Heart right ventricle (tissue), 16 donors: ENCODE measurements at regions not wholly inside any gene's neighbourhood (a gene's known extent, or its start where the extent isn't known, plus 50 kb on each side); places are given as distances from the start of the nearest gene placed in this dataset.

Experiments
- ATAC-seq, 8 donors: fragments of 200-7000 bp; cut with Tn5 transposase; one replicate each; pipeline ENCODE4 v1.9.1; 2020; ENCODE audit warnings: mild to moderate bottlenecking in 8 of 8, moderate library complexity in 8 of 8, moderate number of reproducible peaks in 1 of 8
- DNase-seq, 2 donors: peaks; one replicate each; pipeline ENCODE4 v3.0.0-alpha.2; 2020
- H3K27ac ChIP-seq, 10 donors: fragments of 200-600 bp; sonication (generic) in 2 of 10; one replicate each; pipeline versions ENCODE4 v1.5.0 to v1.8.0; 2020 to 2022; ENCODE audit warnings: mild to moderate bottlenecking in 3 of 10
- H3K27me3 ChIP-seq, 7 donors: fragments of 200-600 bp; one replicate each; pipeline ENCODE4 v1.8.0; 2021 to 2022; ENCODE audit warnings: mild to moderate bottlenecking in 2 of 7
- H3K36me3 ChIP-seq, 9 donors: fragments of 200-600 bp; sonication (generic) in 1 of 9; one replicate each; pipeline versions ENCODE4 v1.5.0 to v1.8.0; 2020 to 2022; ENCODE audit warnings: mild to moderate bottlenecking in 2 of 9
- H3K4me1 ChIP-seq, 9 donors: fragments of 200-600 bp; sonication (generic) in 1 of 9; one replicate each; pipeline versions ENCODE4 v1.5.0 to v1.8.0; 2020 to 2022; ENCODE audit warnings: mild to moderate bottlenecking in 4 of 9
- H3K4me3 ChIP-seq, 10 donors: fragments of 200-600 bp; sonication (generic) in 2 of 10; one replicate each; pipeline versions ENCODE4 v1.5.0 to v1.8.0; 2020 to 2022; ENCODE audit warnings: mild to moderate bottlenecking in 7 of 10, moderate library complexity in 2 of 10
- H3K9me3 ChIP-seq, 11 donors: fragments of 200-600 bp in 10 of 11; sonication (generic) in 2 of 11; one replicate each; pipeline versions ENCODE4 v1.5.0 to v1.8.0; 2013 to 2022; ENCODE audit warnings: mild to moderate bottlenecking in 2 of 11, control low read depth in 1 of 11, moderate library complexity in 1 of 11
- WGBS, 2 donors: extraction: QIAGEN DNeasy Blood & Tissue Kit; methylation state at CpG; one replicate each; pipeline ENCODE4 v1.1.7; 2013; ENCODE audit warnings: inconsistent platforms in 1 of 2; 5-methylcytosine and 5-hydroxymethylcytosine counted together
- intact Hi-C, 10 donors: fragments of 100-400 bp; cut with DNase I; formaldehyde crosslinking; loops; one replicate each; pipeline versions ENCODE4 v1.11.1 to v1.14.2; 2022
- TF ChIP-seq, protein P1 (sequence below), 9 donors: fragments of 200-600 bp; sonication (generic) in 2 of 9; IDR thresholded peaks; one replicate each; pipeline versions ENCODE4 v1.5.0 to v1.8.0; 2021 to 2022; ENCODE audit warnings: antibody characterized with exemption in 9 of 9, mild to moderate bottlenecking in 5 of 9, moderate library complexity in 1 of 9
- donor health status: Arrhythmogenic right ventricular cardiomyopathy.
- donor health status: ischemic (EF 13 %, LVEDD 7.1; RV severe dilation, severe dysfunction).
- donor health status: healthy with polysubstance abuse.
- donor health status: DM: no; HTN: yes; CAD: no.
- donor health status: DM: no; HTN: no; CAD: no.
- donor health status: ischemic (EF 25% LVEDD 6.9; RV normal size, moderate dysfunction).
- donor health status: ischemic (EF 25% LVEDD 5.7; RV mildly dilated, moderate dysfunction).
- donor health status: healthy.
- donor health status: DM: yes; HTN: yes; CAD: no.
- donor health status: Ischemic cardiomyopathy.
- donor health status: ischemic (EF 35%, LVEDD 5.7; RV mildly dilated, moderate dysfunction).
- donor health status: nonischemic (EF 11% LVEDD 7.7; RV severe dilation, severe dysfunction).
- donor health status: DM: yes; HTN: yes; CAD: no.
- donor health status: PGD.
- donor health status: ischemic (EF 29% LVEDD 5.4; RV normal size, mild dysfunction).
- donor health status: nonischemic (EF 23%, LVEDD 6.1; RV moderate dilation, normal function).

DNA sequence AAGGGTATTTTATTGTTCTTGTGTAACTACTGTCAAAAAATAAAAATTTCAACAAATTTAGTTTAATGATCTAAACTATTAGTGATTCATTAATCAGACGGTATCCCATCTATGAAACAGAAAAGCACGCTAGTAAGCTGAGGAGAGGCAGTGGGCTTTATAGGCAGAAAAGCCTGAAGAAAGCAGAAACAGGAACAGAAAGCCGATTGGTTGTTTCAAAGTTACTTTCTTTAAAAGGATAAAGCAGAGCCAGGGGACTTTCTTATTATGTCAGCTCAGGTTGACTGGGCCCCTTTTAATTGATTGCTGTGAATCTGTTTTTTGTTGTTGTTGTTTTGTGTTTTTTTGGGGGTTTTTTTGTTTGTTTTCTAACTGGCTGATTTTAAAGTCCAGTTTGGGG is 105.5 kb downstream of the TES start:
- TF ChIP-seq, protein P1, sequence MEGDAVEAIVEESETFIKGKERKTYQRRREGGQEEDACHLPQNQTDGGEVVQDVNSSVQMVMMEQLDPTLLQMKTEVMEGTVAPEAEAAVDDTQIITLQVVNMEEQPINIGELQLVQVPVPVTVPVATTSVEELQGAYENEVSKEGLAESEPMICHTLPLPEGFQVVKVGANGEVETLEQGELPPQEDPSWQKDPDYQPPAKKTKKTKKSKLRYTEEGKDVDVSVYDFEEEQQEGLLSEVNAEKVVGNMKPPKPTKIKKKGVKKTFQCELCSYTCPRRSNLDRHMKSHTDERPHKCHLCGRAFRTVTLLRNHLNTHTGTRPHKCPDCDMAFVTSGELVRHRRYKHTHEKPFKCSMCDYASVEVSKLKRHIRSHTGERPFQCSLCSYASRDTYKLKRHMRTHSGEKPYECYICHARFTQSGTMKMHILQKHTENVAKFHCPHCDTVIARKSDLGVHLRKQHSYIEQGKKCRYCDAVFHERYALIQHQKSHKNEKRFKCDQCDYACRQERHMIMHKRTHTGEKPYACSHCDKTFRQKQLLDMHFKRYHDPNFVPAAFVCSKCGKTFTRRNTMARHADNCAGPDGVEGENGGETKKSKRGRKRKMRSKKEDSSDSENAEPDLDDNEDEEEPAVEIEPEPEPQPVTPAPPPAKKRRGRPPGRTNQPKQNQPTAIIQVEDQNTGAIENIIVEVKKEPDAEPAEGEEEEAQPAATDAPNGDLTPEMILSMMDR (IDR thresholded peaks at IDR 0.05): no peak
- no peaks in the 10 kb centered on the region for H3K27me3 ChIP-seq
- peak overlapping the region in 8 of 10 donors; percentile 5 to 81 (median 64) for H3K27ac ChIP-seq
- peaks cover 0 to 30% (median 16%) of the 10 kb centered on the region in 9 donors for H3K4me1 ChIP-seq
- WGBS, 2 donors: 76 to 97% methylated on average over 3 of the region's 3 CpGs
- intact Hi-C loops: loop anchor here in 4 of 10 donors (5.0 kb wide), 4 partner anchors 34 to 171 kb away; no protein-coding TSS in a partner anchor
- ATAC-seq (no peak), DNase-seq (no peak)
- H3K9me3 ChIP-seq: peaks cover 0 to 5% (median 0%) of the 10 kb centered on the region in 11 donors
- no peaks in the 10 kb centered on the region for H3K36me3 ChIP-seq
- H3K4me3 ChIP-seq: no peak overlapping the region

DNA sequence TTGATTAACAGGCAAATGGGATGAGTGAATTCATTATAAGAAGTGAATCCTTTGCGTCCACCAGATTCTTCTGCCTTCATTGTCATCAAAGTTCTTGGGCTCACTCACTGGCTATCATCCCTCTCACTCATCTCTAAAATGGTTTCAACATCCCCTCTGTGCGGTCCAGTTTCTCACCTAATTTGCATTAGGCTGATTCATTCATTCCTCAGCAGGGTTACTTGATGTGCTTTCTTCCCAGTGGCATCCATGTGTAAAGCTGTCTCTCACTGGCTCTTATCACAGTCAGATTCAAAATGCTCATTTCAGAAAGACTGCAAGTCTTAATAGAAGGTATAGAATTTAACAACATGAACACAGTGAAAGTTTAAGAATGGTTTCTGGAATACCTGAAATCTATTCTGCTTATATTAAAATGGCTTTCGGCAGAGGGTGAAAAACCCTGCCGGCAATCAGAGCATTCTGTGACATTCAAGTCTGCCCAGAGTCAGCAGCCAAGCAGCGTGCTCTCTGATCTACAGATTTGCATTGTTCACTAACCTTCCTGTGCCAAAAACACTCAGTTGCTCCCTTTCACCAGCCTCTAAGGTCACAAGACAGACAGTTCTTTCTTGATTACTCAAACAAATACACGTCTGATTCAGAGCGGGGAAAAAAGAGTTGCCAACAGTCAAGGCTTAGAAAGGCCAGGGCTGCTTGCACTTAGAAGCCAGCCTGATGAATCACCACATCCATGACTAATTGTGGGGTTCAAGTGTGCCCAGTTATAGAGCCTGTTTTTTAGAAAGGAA is 106.7 kb downstream of the TES start:
- Histone ChIP-seq H3K36me3 (no peaks in the 10 kb centered on the region), H3K27me3 (no peaks in the 10 kb centered on the region), H3K27ac (peak overlapping the region; percentile 27 to 81 (median 68)), H3K4me3 (no peak overlapping the region), H3K4me1 (peaks cover 0 to 30% (median 16%) of the 10 kb centered on the region in 9 donors), H3K9me3 (peaks cover 0 to 5% (median 0%) of the 10 kb centered on the region in 11 donors)
- DNase-seq (peak; percentile 22 to 41), ATAC-seq (peak; percentile 73 to 98 (median 90))
- 30 to 44% methylated on average over 7 of the region's 7 CpGs for WGBS, 2 donors
- intact Hi-C loops: loop anchor here in 4 of 10 donors (5.0 kb wide), 4 partner anchors 35 to 170 kb away; no protein-coding TSS in a partner anchor
- TF ChIP-seq, protein P1 (IDR thresholded peaks at IDR 0.05): no peak

DNA sequence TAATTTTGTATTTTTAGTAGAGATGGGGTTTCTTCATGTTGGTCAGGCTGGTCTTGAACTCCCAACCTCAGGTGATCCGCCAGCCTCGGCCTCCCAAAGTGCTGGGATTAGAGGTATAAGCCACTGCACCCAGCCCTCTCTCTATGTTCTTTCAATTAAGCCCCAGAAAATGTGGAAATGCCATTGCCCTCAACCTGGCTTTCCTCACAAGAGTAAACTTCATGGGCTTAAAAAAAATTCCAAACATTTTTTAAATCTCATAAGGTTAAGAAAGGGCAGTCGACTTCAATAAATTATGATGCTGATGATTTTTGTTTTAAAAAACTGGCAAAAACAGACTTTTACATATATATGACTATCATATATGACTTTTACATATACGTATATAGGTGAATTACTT is 107.6 kb downstream of the TES start:
- intact Hi-C loops: loop anchor here in 4 of 10 donors (5.0 kb wide), 4 partner anchors 36 to 169 kb away; no protein-coding TSS in a partner anchor
- peak overlapping the region; percentile 27 to 81 (median 68) for H3K27ac ChIP-seq
- DNase-seq: no peak

DNA sequence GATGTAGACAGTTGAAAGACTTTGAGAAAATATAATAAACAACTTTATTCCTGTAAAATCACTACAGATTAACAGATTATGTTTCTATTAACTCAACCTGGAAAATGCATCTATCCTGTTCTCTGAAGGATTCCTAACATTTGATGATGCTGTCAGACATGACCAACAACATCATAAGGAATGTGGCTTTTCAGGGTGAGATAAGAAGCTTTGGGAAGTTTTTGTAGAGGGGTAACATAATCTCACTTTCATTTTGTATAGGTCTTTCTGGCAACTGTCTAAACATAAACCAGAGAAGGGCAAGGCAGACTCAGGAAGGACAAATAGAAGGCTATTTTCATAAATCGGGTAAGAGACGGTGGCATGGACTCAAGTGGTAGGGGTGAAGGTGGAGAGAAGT is 112.2 kb downstream of the TES start:
- no peaks in the 10 kb centered on the region for H3K36me3 ChIP-seq
- H3K9me3 ChIP-seq: peaks cover 0 to 5% (median 0%) of the 10 kb centered on the region in 11 donors
- intact Hi-C loops: loop anchor here in 1 of 10 donors (5.0 kb wide), 1 partner anchor 45 kb away; no protein-coding TSS in a partner anchor
- DNase-seq (no peak), ATAC-seq (no peak)
- 79 to 88% methylated on average over 2 of the region's 2 CpGs for WGBS, 2 donors
- H3K27me3 ChIP-seq: no peaks in the 10 kb centered on the region
- TF ChIP-seq, protein P1 (IDR thresholded peaks at IDR 0.05): no peak
- H3K27ac ChIP-seq: no peak overlapping the region
- peaks cover 0 to 23% (median 10%) of the 10 kb centered on the region in 9 donors for H3K4me1 ChIP-seq
- no peak overlapping the region for H3K4me3 ChIP-seq

More for the DNA sequence above, 107.6 kb downstream of the TES start:
- Histone ChIP-seq H3K4me3 (no peak overlapping the region), H3K27me3 (no peaks in the 10 kb centered on the region), H3K36me3 (no peaks in the 10 kb centered on the region), H3K4me1 (peaks cover 0 to 36% (median 16%) of the 10 kb centered on the region in 9 donors), H3K9me3 (peaks cover 0 to 5% (median 0%) of the 10 kb centered on the region in 11 donors)
- TF ChIP-seq, protein P1 (IDR thresholded peaks at IDR 0.05): no peak
- WGBS, 2 donors: 93 to 96% methylated on average over 4 of the region's 4 CpGs
- no peak for ATAC-seq
